CD4-positive, alpha-beta T cell (primary cell): ENCODE measurements at regions not wholly inside any gene's neighbourhood (a gene's known extent, or its start where the extent isn't known, plus 50 kb on each side); places are given as distances from the start of the nearest gene placed in this dataset.

Experiments used
- ATAC-seq: fragments of 200-7000 bp; cut with Tn5 transposase; one replicate; pipeline ENCODE4 v1.10.0; 2022; ENCODE audit warnings: mild to moderate bottlenecking; ENCODE audit not compliant: poor library complexity
- CTCF ChIA-PET: fragments of 350-600 bp; sonication (Branson Sonifier 250); formaldehyde crosslinking; loops from one replicate; lab custom pipeline; 2021; ENCODE audit warnings: antibody characterized with exemption, inconsistent platforms; lab: Charles Lee
- POLR2A ChIA-PET: fragments of 350-600 bp; sonication (Branson Sonifier 250); formaldehyde crosslinking; loops from one replicate; lab custom pipeline; 2021; ENCODE audit warnings: antibody characterized with exemption, inconsistent platforms; lab: Charles Lee
- DNase-seq, 14 experiments: peaks; one replicate each; pipeline ENCODE4 v3.0.0-alpha.2; 2013 to 2020; ENCODE audit warnings: mixed read lengths in 2 of 14
- H3K27ac ChIP-seq, 2 donors: one replicate each; pipeline versions ENCODE4 v1.5.1 to v1.7.0; 2013; ENCODE audit warnings: low read length in 2 of 2, low read depth in 1 of 2, mild to moderate bottlenecking in 1 of 2
- H3K27me3 ChIP-seq, 2 experiments: 1 replicate in 1 of 2; 2 replicates in 1 of 2; pipeline versions ENCODE4 v1.6.1 to v1.7.0; 2013; ENCODE audit warnings: low read length in 2 of 2, control low read depth in 1 of 2, mild to moderate bottlenecking in 1 of 2, moderate library complexity in 1 of 2; ENCODE audit not compliant: insufficient read depth in 2 of 2, control insufficient read depth in 1 of 2
- H3K36me3 ChIP-seq: one replicate; pipeline ENCODE4 v1.6.1; 2013; ENCODE audit warnings: low read length, control low read depth; ENCODE audit not compliant: insufficient read depth
- H3K4me1 ChIP-seq: one replicate; pipeline ENCODE4 v1.6.1; 2013; ENCODE audit warnings: low read length, control low read depth; ENCODE audit not compliant: insufficient read depth
- H3K4me3 ChIP-seq: one replicate; pipeline ENCODE4 v1.5.1; 2013; ENCODE audit warnings: mild to moderate bottlenecking, low read length, moderate library complexity
- H3K9me3 ChIP-seq, 2 experiments: 1 replicate in 1 of 2; 2 replicates in 1 of 2; pipeline versions ENCODE4 v1.6.1 to v1.7.0; 2013; ENCODE audit warnings: low read length in 2 of 2, mild to moderate bottlenecking in 2 of 2, control low read depth in 1 of 2, moderate library complexity in 1 of 2; ENCODE audit not compliant: control insufficient read depth in 1 of 2, insufficient read depth in 1 of 2
- H3K27ac Mint-ChIP-seq: one replicate; pipeline ENCODE4 v1.8.0; 2020; ENCODE audit warnings: mixed read lengths
- H3K27me3 Mint-ChIP-seq: one replicate; pipeline ENCODE4 v1.8.0; 2021; ENCODE audit warnings: mixed read lengths
- H3K36me3 Mint-ChIP-seq: one replicate; pipeline ENCODE4 v1.8.0; 2021; ENCODE audit warnings: low read depth, mixed read lengths
- H3K4me1 Mint-ChIP-seq: one replicate; pipeline ENCODE4 v1.8.0; 2021; ENCODE audit warnings: low read depth, mixed read lengths
- H3K4me3 Mint-ChIP-seq: one replicate; pipeline ENCODE4 v1.8.0; 2020; ENCODE audit warnings: mild to moderate bottlenecking, mixed read lengths
- H3K9me3 Mint-ChIP-seq: one replicate; pipeline ENCODE4 v1.8.0; 2020; ENCODE audit warnings: mixed read lengths
- CTCF ChIP-seq: fragments of 200-600 bp; IDR thresholded peaks from one replicate; pipeline ENCODE4 v1.8.0; 2022; ENCODE audit warnings: antibody characterized with exemption, mild to moderate bottlenecking
- intact Hi-C, 2 experiments: fragments of 100-400 bp; cut with DNase I in 1 of 2; cut with micrococcal nuclease in 1 of 2; formaldehyde crosslinking; loops; one replicate each; pipeline versions ENCODE4 v1.15.1 to v1.9.0; 2023 to 2025; cut with DNase I, micrococcal nuclease

GRCh38 chr6:14695579-14695978 lies 550.3 kb upstream of the JARID2 start:
- Mint-ChIP-seq H3K36me3 (no peaks in the 10 kb centered on the region), H3K27ac (no peak overlapping the region), H3K4me1 (no peaks in the 10 kb centered on the region), H3K9me3 (no peaks in the 10 kb centered on the region), H3K4me3 (no peak overlapping the region), H3K27me3 (no peaks in the 10 kb centered on the region)
- Histone ChIP-seq H3K27me3 (no peaks in the 10 kb centered on the region), H3K9me3 (no peaks in the 10 kb centered on the region), H3K4me3 (no peak overlapping the region), H3K36me3 (no peaks in the 10 kb centered on the region), H3K27ac (no peak overlapping the region), H3K4me1 (no peaks in the 10 kb centered on the region)
- ChIA-PET POLR2A (no interaction called here), CTCF (no interaction called here)
- no peak for ATAC-seq
- TF ChIP-seq CTCF, result no peak
- DNase-seq, result no peak
- intact Hi-C loops, result no loop called here

GRCh38 chr6:14696367-14696766 lies 549.5 kb upstream of the JARID2 start:
- H3K27me3 Mint-ChIP-seq, result no peaks in the 10 kb centered on the region
- no peak overlapping the region for H3K4me3 Mint-ChIP-seq
- no peaks in the 10 kb centered on the region for H3K36me3 Mint-ChIP-seq
- no peak for TF ChIP-seq CTCF
- Histone ChIP-seq H3K4me1 (no peaks in the 10 kb centered on the region), H3K27me3 (no peaks in the 10 kb centered on the region), H3K9me3 (no peaks in the 10 kb centered on the region), H3K27ac (no peak overlapping the region), H3K4me3 (no peak overlapping the region), H3K36me3 (no peaks in the 10 kb centered on the region)
- no peak overlapping the region for H3K27ac Mint-ChIP-seq
- CTCF ChIA-PET, result no interaction called here
- H3K4me1 Mint-ChIP-seq, result no peaks in the 10 kb centered on the region
- no peak for ATAC-seq
- POLR2A ChIA-PET, result no interaction called here
- intact Hi-C loops, result no loop called here
- H3K9me3 Mint-ChIP-seq, result no peaks in the 10 kb centered on the region
- no peak for DNase-seq

- no peak overlapping the region for H3K27ac Mint-ChIP-seq
- no peak for TF ChIP-seq CTCF
- ATAC-seq (no peak), DNase-seq (no peak)
- no peaks in the 10 kb centered on the region for H3K27me3 ChIP-seq
- ChIA-PET POLR2A (no interaction called here), CTCF (no interaction called here)
- intact Hi-C loops, result no loop called here
- H3K27ac ChIP-seq, result no peak overlapping the region
- H3K36me3 Mint-ChIP-seq, result no peaks in the 10 kb centered on the region
- no peaks in the 10 kb centered on the region for H3K36me3 ChIP-seq
- no peaks in the 10 kb centered on the region for H3K4me1 Mint-ChIP-seq
- no peak overlapping the region for H3K4me3 Mint-ChIP-seq
- H3K9me3 Mint-ChIP-seq, result no peaks in the 10 kb centered on the region
- H3K27me3 Mint-ChIP-seq, result no peaks in the 10 kb centered on the region
- H3K4me3 ChIP-seq, result no peak overlapping the region
- H3K9me3 ChIP-seq, result no peaks in the 10 kb centered on the region
- H3K4me1 ChIP-seq, result no peaks in the 10 kb centered on the region
These were observed 548.4 kb upstream of the JARID2 start for GRCh38 chr6:14697427-14697826.
